NCI-H345 treated with DMSO at 0.1 percent for 48 hours (cell line): ENCODE measurements at regions not wholly inside any gene's neighbourhood (a gene's known extent, or its start where the extent isn't known, plus 50 kb on each side); places are given as distances from the start of the nearest gene placed in this dataset.
A peak's percentile ranks its signal among the peaks of the same experiment; 100 is the strongest.
"Not testable (repeated sequence)": the region's sequence is repeated elsewhere in the genome, so short reads cannot be mapped to it uniquely, and the experiment has no call there.

Experiments
- DNase-seq: peaks from one replicate; lab custom pipeline; 2025; ENCODE audit not compliant: unreplicated experiment; lab: John Stamatoyannopoulos, UW

DNA sequence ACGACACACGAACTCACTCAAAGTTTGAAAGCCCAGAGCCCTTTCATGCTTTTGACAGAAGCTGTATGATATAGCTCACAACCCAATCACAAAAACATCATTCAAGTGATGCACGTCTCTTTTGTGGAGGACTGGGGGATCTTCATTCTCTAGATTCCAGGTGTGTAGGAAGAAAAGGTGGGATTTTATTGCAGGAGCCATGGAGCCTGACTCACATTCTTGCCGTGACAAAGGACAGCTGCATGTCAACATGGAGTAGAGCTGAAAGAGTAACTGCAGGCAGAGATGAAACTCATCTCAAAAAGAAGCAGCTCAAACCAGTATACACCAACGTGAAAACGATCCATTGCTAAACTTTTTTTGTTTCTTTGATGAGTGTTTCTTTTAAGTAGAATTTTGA, 50.9 kb upstream of the PDE1A start:
- no peak for DNase-seq

- no peak for DNase-seq
Measured at GRCh38 chr2:182481676-182482075, 54.8 kb upstream of the PDE1A start.

GRCh38 chr2:182482511-182482910, 55.7 kb upstream of the PDE1A start:
- no peak for DNase-seq

DNA sequence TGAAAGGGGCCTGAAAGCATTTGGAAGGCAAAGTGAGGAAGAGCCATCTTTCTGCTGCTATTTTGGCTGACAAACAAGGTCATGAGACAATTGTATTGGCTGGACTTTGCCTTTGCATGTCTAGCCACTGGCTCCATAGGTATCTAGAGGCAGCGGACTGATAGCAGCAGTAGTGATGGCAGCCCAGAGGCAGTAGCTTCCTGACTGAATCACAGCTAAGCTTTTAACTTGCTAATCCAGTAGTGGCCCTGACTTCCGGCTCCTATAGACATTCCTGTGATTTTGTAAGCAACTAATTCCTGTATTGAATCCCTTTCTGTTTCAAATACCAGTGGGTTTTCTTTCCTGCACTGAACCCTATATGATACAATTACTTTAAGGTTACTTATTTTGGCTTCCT, 69.8 kb upstream of the PDE1A start:
- DNase-seq: no peak

DNA sequence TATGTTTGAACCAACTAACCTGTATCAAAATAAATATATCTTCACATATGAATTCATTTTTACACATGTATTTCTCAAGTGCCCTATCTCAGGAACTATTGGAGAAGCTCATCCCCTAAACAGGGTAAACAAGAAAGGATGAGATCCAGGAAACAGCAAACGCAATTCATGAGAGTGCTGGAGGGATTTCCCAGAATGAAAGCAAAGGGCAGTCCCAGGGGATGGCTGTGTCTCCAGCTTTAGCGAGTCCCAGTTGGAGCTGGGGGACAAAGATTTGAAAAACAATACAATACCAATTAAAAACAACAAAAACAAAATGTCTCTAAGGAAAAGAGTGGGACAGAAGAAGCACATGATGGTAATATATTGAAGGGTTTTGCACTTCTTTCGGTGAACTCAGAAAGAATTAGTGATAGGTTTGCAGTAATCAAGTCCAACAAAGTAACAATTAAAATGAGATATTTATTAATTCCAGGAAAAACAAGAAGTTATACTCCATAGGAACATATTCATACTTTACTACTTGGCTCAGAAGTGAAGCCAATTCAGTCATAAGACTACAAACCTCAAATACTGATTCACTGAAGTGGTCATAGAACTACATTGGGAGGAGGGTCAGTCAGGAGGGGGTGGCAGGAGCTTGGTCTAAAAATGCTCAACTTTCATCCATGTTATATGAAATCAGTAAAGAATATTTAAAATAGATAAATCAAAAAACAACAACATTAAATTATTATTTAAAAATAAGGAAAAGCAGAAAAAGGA, 73.1 kb upstream of the PDE1A start:
- DNase-seq: no peak

DNA sequence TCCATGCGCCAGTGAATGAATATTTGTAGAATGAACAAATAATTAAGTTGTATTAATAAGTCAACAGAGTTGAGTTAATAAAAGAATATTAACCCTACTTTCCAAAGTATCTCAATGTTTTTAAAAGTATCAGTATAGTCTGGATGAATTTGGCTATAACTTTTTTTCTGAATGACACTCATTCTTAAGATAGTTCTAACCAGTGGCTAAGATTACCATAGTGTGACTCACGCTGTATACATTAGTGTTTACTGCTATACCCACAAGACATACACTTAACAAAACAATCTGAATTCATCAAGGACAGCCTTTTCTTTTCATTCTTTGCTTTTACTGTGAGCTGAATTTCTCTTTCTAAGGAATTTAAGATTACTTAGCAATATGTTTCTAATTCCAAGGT, 77.0 kb upstream of the PDE1A start:
- no peak for DNase-seq

DNA sequence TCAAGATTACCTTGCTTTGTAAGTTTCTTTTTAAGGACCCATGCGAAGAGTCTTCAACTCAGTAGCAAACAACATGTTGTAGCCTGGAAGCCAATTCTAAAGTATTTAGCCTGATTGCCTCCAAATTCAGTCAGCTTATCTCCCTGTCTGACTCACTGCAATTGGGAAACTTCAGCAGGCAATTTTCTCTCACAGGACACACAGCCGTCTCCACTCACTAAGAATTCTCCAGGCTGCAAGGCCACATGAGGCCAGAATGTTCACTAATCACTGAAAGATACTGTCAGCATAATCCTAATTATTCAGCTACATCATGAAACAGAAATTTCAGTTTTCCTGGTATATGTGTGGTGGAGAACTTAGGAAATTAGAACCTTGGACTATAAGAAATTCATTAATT, 78.1 kb upstream of the PDE1A start:
- DNase-seq: no peak

DNA sequence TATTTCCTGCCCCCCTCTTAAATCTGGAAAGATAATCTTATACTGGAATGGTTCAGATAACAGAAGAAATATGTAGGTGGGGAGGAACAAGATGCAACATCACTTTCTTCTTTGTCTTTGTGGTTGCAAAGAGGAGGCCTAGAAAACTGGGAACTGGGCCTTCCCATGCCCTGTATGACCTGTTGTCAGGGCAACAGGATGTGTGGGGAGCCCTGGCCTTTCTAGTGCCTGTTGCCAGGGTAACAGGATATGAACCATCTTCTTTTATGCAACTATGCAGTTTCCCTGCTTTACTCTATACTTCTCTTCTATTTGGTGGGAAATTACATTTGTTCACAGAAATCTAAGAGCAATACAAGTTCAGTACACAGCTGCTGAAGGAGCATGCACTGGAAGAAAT, 79.8 kb upstream of the PDE1A start:
- DNase-seq: no peak

GRCh38 chr2:182508583-182508982, 81.7 kb upstream of the PDE1A start:
- DNase-seq: not testable (repeated sequence)

DNA sequence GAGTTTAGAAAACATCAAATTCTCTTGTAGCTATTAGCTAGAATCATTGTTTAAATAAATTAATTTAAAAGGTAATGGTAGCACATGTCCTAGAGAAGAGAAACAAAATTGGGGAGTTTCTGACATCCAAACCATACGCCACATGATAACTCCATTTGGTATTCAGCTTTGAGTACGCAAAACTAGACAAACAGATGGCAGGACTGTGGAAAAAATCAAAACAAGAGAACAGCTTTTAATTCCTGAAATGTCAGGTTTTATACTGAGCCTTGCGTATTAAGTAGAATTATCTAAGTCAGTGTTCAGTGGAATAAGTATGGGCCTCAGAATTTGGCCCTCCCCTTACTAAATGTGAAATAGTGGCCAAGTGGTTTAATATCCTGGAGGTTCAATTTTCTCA, 82.4 kb upstream of the PDE1A start:
- DNase-seq: no peak

GRCh38 chr2:182521453-182522404, 94.9 kb upstream of the PDE1A start:
- no peak for DNase-seq

DNA sequence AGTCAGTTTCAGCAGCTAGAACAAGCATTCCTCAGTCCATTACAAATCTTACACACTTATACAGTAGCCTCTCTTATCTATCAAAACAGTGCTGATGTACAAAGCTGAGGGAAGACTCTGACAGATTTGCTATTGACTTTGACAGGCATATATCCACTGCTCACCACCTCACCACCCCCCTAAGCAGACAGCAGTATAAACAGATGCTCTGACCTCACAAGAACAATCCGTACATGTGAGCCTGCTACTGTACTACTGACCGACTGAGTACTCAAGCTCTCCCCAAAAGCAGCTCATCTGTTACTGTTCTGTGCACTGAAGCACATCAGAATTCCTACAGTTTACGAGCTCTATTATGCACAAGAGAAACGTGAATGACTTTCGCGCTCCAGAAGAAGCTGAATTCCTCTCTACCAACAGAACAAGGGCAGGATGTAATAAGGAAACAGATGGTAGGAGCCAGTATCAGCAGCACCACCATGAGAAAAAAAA, 95.6 kb upstream of the PDE1A start:
- no peak for DNase-seq

GRCh38 chr2:182522972-182523473, 96.2 kb upstream of the PDE1A start:
- DNase-seq: peak; percentile 42

DNA sequence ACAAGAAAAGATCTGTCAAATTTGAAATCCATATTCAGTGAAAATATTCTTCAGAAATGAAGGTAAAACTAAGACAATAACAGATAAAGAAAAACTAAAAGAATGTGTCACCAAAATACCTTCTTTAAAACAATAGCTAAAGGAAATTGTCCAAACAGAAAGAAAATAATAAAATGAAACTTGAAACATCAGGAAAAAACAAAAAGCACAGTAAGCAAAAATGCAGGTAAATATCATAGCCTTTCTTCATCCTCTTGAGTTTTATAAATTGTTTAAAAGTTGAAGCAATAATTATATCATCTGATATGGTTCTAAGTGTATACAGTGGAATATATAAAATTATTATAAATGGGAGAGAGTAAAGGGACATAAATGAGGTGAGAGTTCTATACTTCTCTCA, 103.8 kb upstream of the PDE1A start:
- DNase-seq: no peak

- DNase-seq: no peak
Measured at GRCh38 chr2:182540252-182540651, 113.4 kb upstream of the PDE1A start.

DNA sequence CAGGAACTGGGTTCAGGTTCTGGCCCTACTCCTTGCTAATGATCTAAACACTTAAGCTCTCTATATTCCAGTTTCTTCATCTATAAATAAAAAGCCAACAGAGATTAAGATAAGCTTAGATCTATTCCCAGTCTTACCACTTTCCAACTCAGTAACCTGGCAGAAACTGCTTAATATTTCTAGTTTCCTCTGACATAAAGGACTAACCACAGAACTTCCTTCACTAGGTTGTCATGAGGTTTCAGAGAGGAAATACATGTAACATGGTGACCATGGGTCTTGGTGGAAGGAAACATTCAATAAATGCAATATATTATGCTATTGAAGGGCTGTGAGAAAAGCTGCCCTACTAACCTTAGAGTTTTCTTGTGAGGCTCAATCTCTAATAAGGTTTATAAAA, 114.4 kb upstream of the PDE1A start:
- DNase-seq: no peak

DNA sequence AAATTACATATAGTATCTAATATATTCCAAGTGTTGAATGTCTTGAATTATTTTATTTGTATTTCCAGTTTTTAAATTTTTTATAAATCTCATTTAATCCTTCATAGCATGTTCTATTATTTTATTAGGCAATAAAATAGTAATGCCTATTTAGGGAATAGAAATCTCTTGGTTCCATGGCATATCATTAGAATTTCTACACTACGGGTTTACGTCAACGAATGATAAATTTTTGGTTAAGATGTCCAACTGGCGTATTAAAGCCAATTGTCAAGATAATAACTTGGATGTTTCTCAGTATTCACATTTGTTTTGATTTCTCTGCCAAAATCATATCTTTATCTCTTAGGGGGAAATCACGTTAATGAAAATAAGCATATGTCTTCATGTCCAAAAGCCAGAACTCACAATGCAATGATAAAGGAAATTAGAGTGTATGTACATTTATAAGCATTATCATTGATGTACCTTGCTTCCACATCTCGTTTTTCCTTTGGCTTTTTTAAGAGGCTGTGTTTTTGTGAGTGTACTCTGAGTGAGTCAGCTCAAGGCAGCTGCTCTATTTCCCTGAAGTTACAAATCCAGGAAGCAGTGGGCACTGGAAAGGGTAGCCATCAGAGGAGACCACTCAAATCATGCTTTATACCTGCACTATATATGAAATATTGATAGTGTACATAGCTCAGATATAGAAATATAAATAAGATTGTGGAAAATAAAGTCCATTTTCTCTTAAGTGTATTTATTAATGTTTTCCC, 115.8 kb upstream of the PDE1A start:
- no peak for DNase-seq

GRCh38 chr2:182543741-182544525, 117.1 kb upstream of the PDE1A start:
- DNase-seq: no peak

- no peak for DNase-seq
Measured at GRCh38 chr2:182545420-182546167, 118.8 kb upstream of the PDE1A start.
